B cell (primary cell): ENCODE measurements at regions not wholly inside any gene's neighbourhood (a gene's known extent, or its start where the extent isn't known, plus 50 kb on each side); places are given as distances from the start of the nearest gene placed in this dataset.

ENCODE experiments used
- ATAC-seq: fragments of 200-7000 bp; cut with Tn5 transposase; one replicate; pipeline ENCODE4 v1.10.0; 2021; ENCODE audit warnings: low read depth, mild to moderate bottlenecking, moderate number of reproducible peaks, moderate library complexity
- CTCF ChIA-PET: fragments of 350-600 bp; sonication (Branson Sonifier 250); formaldehyde crosslinking; loops from one replicate; lab custom pipeline; 2021; ENCODE audit warnings: antibody characterized with exemption, inconsistent platforms; lab: Charles Lee
- POLR2A ChIA-PET: fragments of 350-600 bp; sonication (Branson Sonifier 250); formaldehyde crosslinking; loops from one replicate; lab custom pipeline; 2021; ENCODE audit warnings: antibody characterized with exemption; lab: Charles Lee
- DNase-seq: peaks from one replicate; pipeline ENCODE4 v3.0.0; 2013
- H2AFZ ChIP-seq: 2 replicates; pipeline ENCODE4 v1.6.1; 2012; ENCODE audit warnings: mild to moderate bottlenecking, low read depth, low read length; ENCODE audit not compliant: insufficient read depth, poor library complexity, severe bottlenecking
- H3K27ac ChIP-seq, 2 donors: 1 replicate in 1 of 2; 2 replicates in 1 of 2; pipeline ENCODE4 v1.5.1; 2012 to 2013; ENCODE audit warnings: low read length in 2 of 2, mild to moderate bottlenecking in 2 of 2, moderate library complexity in 1 of 2
- H3K27me3 ChIP-seq, 4 experiments: fragments of 200-600 bp in 1 of 4; sonication (generic) in 1 of 4; replicated peaks in 1 of 4; 1 replicate in 2 of 4; 2 replicates in 2 of 4; pipeline versions ENCODE4 v1.6.1 to v1.7.0; 2013 to 2016; ENCODE audit warnings: low read length in 3 of 4, mild to moderate bottlenecking in 2 of 4, mixed read lengths in 1 of 4, moderate library complexity in 1 of 4; ENCODE audit not compliant: insufficient read depth in 4 of 4, control insufficient read depth in 3 of 4; ENCODE audit errors: control extremely low read depth in 1 of 4
- H3K36me3 ChIP-seq, 2 experiments: replicated peaks in 1 of 2; 1 replicate in 1 of 2; 2 replicates in 1 of 2; pipeline versions ENCODE4 v1.6.1 to v1.7.1; 2013; ENCODE audit warnings: low read length in 1 of 2; ENCODE audit not compliant: insufficient read depth in 2 of 2, control insufficient read depth in 1 of 2; ENCODE audit errors: control extremely low read depth in 1 of 2, extremely low read depth in 1 of 2
- H3K4me1 ChIP-seq, 2 donors: fragments of 200-600 bp in 1 of 2; sonication (generic) in 1 of 2; 1 replicate in 1 of 2; 2 replicates in 1 of 2; pipeline versions ENCODE4 v1.5.1 to v1.6.1; 2013 to 2017; ENCODE audit warnings: low read length in 2 of 2; ENCODE audit not compliant: control insufficient read depth in 2 of 2, insufficient read depth in 2 of 2
- H3K4me2 ChIP-seq: replicated peaks from 2 replicates; pipeline ENCODE3; 2012; ENCODE audit warnings: mild to moderate bottlenecking, low read depth, low read length; ENCODE audit not compliant: poor library complexity, severe bottlenecking
- H3K4me3 ChIP-seq, 5 experiments: fragments of 200-600 bp in 1 of 5; sonication (generic) in 1 of 5; 1 replicate in 3 of 5; 2 replicates in 2 of 5; pipeline versions ENCODE4 v1.5.1 to v1.7.0; 2011 to 2016; ENCODE audit warnings: low read length in 4 of 5, mild to moderate bottlenecking in 4 of 5, low read depth in 2 of 5, control low read depth in 1 of 5, moderate library complexity in 1 of 5; ENCODE audit not compliant: insufficient read depth in 1 of 5; ENCODE audit errors: control extremely low read depth in 1 of 5, extremely low read depth in 1 of 5
- H3K79me2 ChIP-seq: fragments of 200-600 bp; sonication (generic); one replicate; pipeline ENCODE4 v1.6.0; 2016; ENCODE audit warnings: low read length; ENCODE audit not compliant: control insufficient read depth, insufficient read depth
- H3K9ac ChIP-seq: fragments of 200-600 bp; sonication (generic); 2 replicates; pipeline ENCODE4 v1.6.1; 2017; ENCODE audit warnings: mild to moderate bottlenecking, low read length, moderate library complexity
- H3K9me3 ChIP-seq, 3 donors: one replicate each; pipeline versions ENCODE4 v1.6.1 to v1.7.1; 2013; ENCODE audit warnings: low read length in 2 of 3; ENCODE audit not compliant: control insufficient read depth in 2 of 3, insufficient read depth in 1 of 3; ENCODE audit errors: control extremely low read depth in 1 of 3
- H4K20me1 ChIP-seq: 2 replicates; pipeline ENCODE4 v1.6.0; 2012; ENCODE audit warnings: mild to moderate bottlenecking, low read length; ENCODE audit not compliant: insufficient read depth, control insufficient read depth, poor library complexity, severe bottlenecking
- H3K27ac Mint-ChIP-seq: one replicate; pipeline ENCODE4 v1.8.0; 2021; ENCODE audit warnings: mixed read lengths
- H3K27me3 Mint-ChIP-seq: one replicate; pipeline ENCODE4 v1.8.0; 2021; ENCODE audit warnings: mixed read lengths
- H3K4me1 Mint-ChIP-seq: one replicate; pipeline ENCODE4 v1.8.0; 2021; ENCODE audit warnings: mixed read lengths
- H3K4me3 Mint-ChIP-seq: one replicate; pipeline ENCODE4 v1.8.0; 2021; ENCODE audit warnings: mixed read lengths
- H3K9me3 Mint-ChIP-seq: one replicate; pipeline ENCODE4 v1.8.0; 2022; ENCODE audit warnings: mixed read lengths; ENCODE audit not compliant: insufficient read depth
- CTCF ChIP-seq: fragments of 200-600 bp; IDR thresholded peaks from one replicate; pipeline ENCODE4 v1.8.0; 2022; ENCODE audit warnings: antibody characterized with exemption, mild to moderate bottlenecking
- EZH2 ChIP-seq: IDR thresholded peaks from 2 replicates; pipeline ENCODE4 v1.6.1; 2012; ENCODE audit warnings: borderline replicate concordance, low read depth, mild to moderate bottlenecking, moderate library complexity, low read length; ENCODE audit not compliant: insufficient read depth, poor library complexity, severe bottlenecking
- intact Hi-C: fragments of 100-400 bp; cut with micrococcal nuclease; formaldehyde crosslinking; loops from one replicate; pipeline ENCODE4 v1.10.0; 2022

GRCh38 chr1:81369833-81370232 lies 430.9 kb upstream of the ADGRL2 start:
- no peak overlapping the region for H3K4me2 ChIP-seq
- no peak for ATAC-seq
- H3K27ac ChIP-seq = no peak overlapping the region
- intact Hi-C loops = no loop called here
- DNase-seq = no peak
- H4K20me1 ChIP-seq = no peaks in the 10 kb centered on the region
- no peaks in the 10 kb centered on the region for H3K4me1 ChIP-seq
- no peak for TF ChIP-seq EZH2
- TF ChIP-seq CTCF = no peak
- H3K9me3 ChIP-seq = no peaks in the 10 kb centered on the region
- no peaks in the 10 kb centered on the region for H3K27me3 ChIP-seq
- no peaks in the 10 kb centered on the region for H3K27me3 Mint-ChIP-seq
- no peaks in the 10 kb centered on the region for H3K36me3 ChIP-seq
- H3K9ac ChIP-seq = no peak overlapping the region
- H3K4me3 Mint-ChIP-seq = no peak overlapping the region
- H3K27ac Mint-ChIP-seq = no peak overlapping the region
- H3K9me3 Mint-ChIP-seq = no peaks in the 10 kb centered on the region
- POLR2A ChIA-PET = no interaction called here
- H3K79me2 ChIP-seq = no peaks in the 10 kb centered on the region
- no peak overlapping the region for H2AFZ ChIP-seq
- no peak overlapping the region for H3K4me3 ChIP-seq
- CTCF ChIA-PET = no interaction called here
- H3K4me1 Mint-ChIP-seq = no peaks in the 10 kb centered on the region

GRCh38 chr1:81366173-81366572 lies 434.6 kb upstream of the ADGRL2 start:
- H3K27ac Mint-ChIP-seq = no peak overlapping the region
- no peaks in the 10 kb centered on the region for H3K9me3 Mint-ChIP-seq
- ATAC-seq = no peak
- DNase-seq = no peak
- no peak overlapping the region for H2AFZ ChIP-seq
- no peaks in the 10 kb centered on the region for H4K20me1 ChIP-seq
- ChIA-PET CTCF (no interaction called here), POLR2A (no interaction called here)
- no peaks in the 10 kb centered on the region for H3K27me3 ChIP-seq
- H3K27ac ChIP-seq = no peak overlapping the region
- TF ChIP-seq EZH2 (no peak), CTCF (no peak)
- no peak overlapping the region for H3K9ac ChIP-seq
- H3K4me2 ChIP-seq = no peak overlapping the region
- H3K4me1 Mint-ChIP-seq = no peaks in the 10 kb centered on the region
- H3K36me3 ChIP-seq = no peaks in the 10 kb centered on the region
- no peak overlapping the region for H3K4me3 Mint-ChIP-seq
- no peaks in the 10 kb centered on the region for H3K79me2 ChIP-seq
- H3K27me3 Mint-ChIP-seq = no peaks in the 10 kb centered on the region
- intact Hi-C loops = no loop called here
- H3K4me3 ChIP-seq = no peak overlapping the region
- no peaks in the 10 kb centered on the region for H3K9me3 ChIP-seq
- H3K4me1 ChIP-seq = no peaks in the 10 kb centered on the region
